Nephron progenitor cell (in vitro differentiated cells): ENCODE measurements at regions not wholly inside any gene's neighbourhood (a gene's known extent, or its start where the extent isn't known, plus 50 kb on each side); places are given as distances from the start of the nearest gene placed in this dataset.

ENCODE experiments used
- DNase-seq: peaks from one replicate; pipeline ENCODE4 v3.0.0; 2021
- H3K27ac Mint-ChIP-seq: 2 replicates; pipeline ENCODE4 v1.8.0; 2021; ENCODE audit warnings: mild to moderate bottlenecking, moderate library complexity, mixed read lengths
- H3K27me3 Mint-ChIP-seq: 2 replicates; pipeline ENCODE4 v1.8.0; 2021; ENCODE audit warnings: mild to moderate bottlenecking, low read depth, mixed read lengths; ENCODE audit not compliant: poor library complexity
- H3K36me3 Mint-ChIP-seq: 2 replicates; pipeline ENCODE4 v1.8.0; 2021; ENCODE audit warnings: low read depth, mixed read lengths
- H3K4me1 Mint-ChIP-seq: 2 replicates; pipeline ENCODE4 v1.8.0; 2021; ENCODE audit warnings: mixed read lengths
- H3K4me3 Mint-ChIP-seq: 2 replicates; pipeline ENCODE4 v1.8.0; 2021; ENCODE audit warnings: mild to moderate bottlenecking, moderate library complexity, mixed read lengths
- H3K9me3 Mint-ChIP-seq: 2 replicates; pipeline ENCODE4 v1.8.0; 2021; ENCODE audit warnings: mild to moderate bottlenecking, moderate library complexity, mixed read lengths
- CTCF ChIP-seq: fragments of 200-600 bp; sonication (generic); IDR thresholded peaks from 2 replicates; pipeline ENCODE4 v1.5.0; 2021; ENCODE audit warnings: antibody characterized with exemption

- Mint-ChIP-seq H3K4me1 (peaks cover 26% of the 10 kb centered on the region), H3K36me3 (peaks cover 13% of the 10 kb centered on the region), H3K9me3 (peaks cover 49% of the 10 kb centered on the region), H3K27me3 (peaks cover 6% of the 10 kb centered on the region), H3K27ac (no peak overlapping the region), H3K4me3 (no peak overlapping the region)
- TF ChIP-seq CTCF, result no peak
- no peak for DNase-seq
Measured at GRCh38 chr3:31449318-31449717, 83.4 kb upstream of the STT3B start.

- Mint-ChIP-seq H3K4me1 (peaks cover 16% of the 10 kb centered on the region), H3K27ac (no peak overlapping the region), H3K4me3 (no peak overlapping the region), H3K27me3 (peaks cover 9% of the 10 kb centered on the region), H3K9me3 (peaks cover 57% of the 10 kb centered on the region), H3K36me3 (peaks cover 13% of the 10 kb centered on the region)
- DNase-seq, result no peak
- TF ChIP-seq CTCF, result no peak
Measured at GRCh38 chr3:31450345-31450744, 82.4 kb upstream of the STT3B start.

GRCh38 chr3:31452495-31453106 lies 80.1 kb upstream of the STT3B start:
- Mint-ChIP-seq H3K27ac (no peak overlapping the region), H3K36me3 (peaks cover 13% of the 10 kb centered on the region), H3K9me3 (peaks cover 60% of the 10 kb centered on the region), H3K4me3 (no peak overlapping the region), H3K27me3 (peaks cover 9% of the 10 kb centered on the region), H3K4me1 (no peaks in the 10 kb centered on the region)
- TF ChIP-seq CTCF, result no peak
- DNase-seq, result no peak

- no peak for DNase-seq
- Mint-ChIP-seq H3K27ac (no peak overlapping the region), H3K27me3 (peaks cover 9% of the 10 kb centered on the region), H3K4me1 (no peaks in the 10 kb centered on the region), H3K9me3 (peaks cover 60% of the 10 kb centered on the region), H3K36me3 (peaks cover 13% of the 10 kb centered on the region), H3K4me3 (no peak overlapping the region)
- TF ChIP-seq CTCF, result no peak
Measured at GRCh38 chr3:31453430-31453829, 79.3 kb upstream of the STT3B start.

- Mint-ChIP-seq H3K27ac (no peak overlapping the region), H3K27me3 (peaks cover 9% of the 10 kb centered on the region), H3K4me3 (no peak overlapping the region), H3K9me3 (peaks cover 44% of the 10 kb centered on the region), H3K36me3 (peaks cover 8% of the 10 kb centered on the region), H3K4me1 (no peaks in the 10 kb centered on the region)
- DNase-seq, result no peak
- TF ChIP-seq CTCF, result no peak
Measured at GRCh38 chr3:31455524-31455923, 77.2 kb upstream of the STT3B start.

GRCh38 chr3:31456373-31456772 lies 76.4 kb upstream of the STT3B start:
- no peak for DNase-seq
- peaks cover 4% of the 10 kb centered on the region for H3K36me3 Mint-ChIP-seq
- H3K4me1 Mint-ChIP-seq, result no peaks in the 10 kb centered on the region
- no peak overlapping the region for H3K27ac Mint-ChIP-seq
- no peak for TF ChIP-seq CTCF
- peaks cover 9% of the 10 kb centered on the region for H3K27me3 Mint-ChIP-seq
- H3K9me3 Mint-ChIP-seq, result peaks cover 35% of the 10 kb centered on the region
- H3K4me3 Mint-ChIP-seq, result no peak overlapping the region
